MCF 10A (cell line): ENCODE measurements at regions not wholly inside any gene's neighbourhood (a gene's known extent, or its start where the extent isn't known, plus 50 kb on each side); places are given as distances from the start of the nearest gene placed in this dataset.

Source experiments
- BruUV-seq: library from RNA; stranded (reverse); fragments of 400-500 nt; replicated peaks from 2 replicates; lab custom pipeline; 2021; lab: Mats Ljungman, UMichigan
- CTCF ChIA-PET: fragments of 300-600 bp; sonication (Branson Sonifier 250); formaldehyde crosslinking; extraction: SDS; loops from one replicate; lab custom pipeline; 2021; ENCODE audit warnings: antibody characterized with exemption, inconsistent platforms; lab: Yijun Ruan, JAX
- POLR2A ChIA-PET: fragments of 300-600, 350-650 bp; sonication (Branson Sonifier 250); formaldehyde crosslinking; extraction: SDS; loops from one replicate; lab custom pipeline; 2020; ENCODE audit warnings: antibody characterized with exemption, inconsistent platforms; lab: Yijun Ruan, JAX
- DNase-seq: peaks from one replicate; pipeline ENCODE4 v3.0.0-alpha.2; 2018; ENCODE audit not compliant: unreplicated experiment
- H3K27ac Mint-ChIP-seq: one replicate; pipeline ENCODE4 v1.8.0; 2022; ENCODE audit warnings: mild to moderate bottlenecking, low read depth, mixed read lengths; ENCODE audit not compliant: unreplicated experiment
- H3K27me3 Mint-ChIP-seq: one replicate; pipeline ENCODE4 v1.8.0; 2022; ENCODE audit warnings: mixed read lengths; ENCODE audit not compliant: insufficient read depth, unreplicated experiment
- H3K36me3 Mint-ChIP-seq: one replicate; pipeline ENCODE4 v1.8.0; 2022; ENCODE audit warnings: mild to moderate bottlenecking, moderate library complexity, mixed read lengths; ENCODE audit not compliant: insufficient read depth, unreplicated experiment
- H3K4me1 Mint-ChIP-seq: one replicate; pipeline ENCODE4 v1.8.0; 2022; ENCODE audit warnings: mixed read lengths; ENCODE audit not compliant: insufficient read depth, unreplicated experiment
- H3K4me3 Mint-ChIP-seq: one replicate; pipeline ENCODE4 v1.8.0; 2022; ENCODE audit warnings: mild to moderate bottlenecking, moderate library complexity, mixed read lengths; ENCODE audit not compliant: unreplicated experiment
- H3K9me3 Mint-ChIP-seq: one replicate; pipeline ENCODE4 v1.8.0; 2022; ENCODE audit warnings: mixed read lengths; ENCODE audit not compliant: unreplicated experiment
- intact Hi-C: fragments of 100-400 bp; cut with micrococcal nuclease; formaldehyde crosslinking; loops from 2 replicates; pipeline ENCODE4 v1.14.1; 2022
- TF ChIP-seq, protein P1 (sequence below): fragments of 200-600 bp; IDR thresholded peaks from one replicate; pipeline ENCODE4 v1.8.0; 2022; ENCODE audit warnings: antibody characterized with exemption, mild to moderate bottlenecking; ENCODE audit not compliant: unreplicated experiment

DNA sequence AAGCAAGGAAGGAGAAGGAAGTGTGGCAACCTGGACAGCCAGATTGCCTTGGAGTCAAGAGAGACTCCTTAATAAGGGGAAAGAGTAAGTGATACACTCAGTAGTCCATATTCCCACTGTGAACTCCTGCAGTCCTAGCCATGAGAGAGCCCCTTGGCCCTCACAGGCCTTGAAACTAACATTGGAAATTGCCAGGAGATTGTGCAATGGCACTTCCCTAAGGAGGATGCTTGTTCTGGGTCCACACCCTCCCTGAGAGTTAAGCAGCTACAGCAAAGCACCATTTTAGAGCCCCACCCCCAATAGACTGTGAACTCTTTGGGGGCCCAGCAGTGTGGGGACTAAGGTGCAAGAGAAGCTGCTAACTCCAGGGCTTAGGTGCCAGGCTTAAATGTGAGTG lies 367.7 kb upstream of the CAMK1G start:
- Mint-ChIP-seq H3K9me3 (no peaks in the 10 kb centered on the region), H3K4me1 (no peaks in the 10 kb centered on the region), H3K27ac (no peak overlapping the region), H3K4me3 (no peak overlapping the region), H3K27me3 (peaks cover 17% of the 10 kb centered on the region), H3K36me3 (no peaks in the 10 kb centered on the region)
- no peak for DNase-seq
- TF ChIP-seq, protein P1, sequence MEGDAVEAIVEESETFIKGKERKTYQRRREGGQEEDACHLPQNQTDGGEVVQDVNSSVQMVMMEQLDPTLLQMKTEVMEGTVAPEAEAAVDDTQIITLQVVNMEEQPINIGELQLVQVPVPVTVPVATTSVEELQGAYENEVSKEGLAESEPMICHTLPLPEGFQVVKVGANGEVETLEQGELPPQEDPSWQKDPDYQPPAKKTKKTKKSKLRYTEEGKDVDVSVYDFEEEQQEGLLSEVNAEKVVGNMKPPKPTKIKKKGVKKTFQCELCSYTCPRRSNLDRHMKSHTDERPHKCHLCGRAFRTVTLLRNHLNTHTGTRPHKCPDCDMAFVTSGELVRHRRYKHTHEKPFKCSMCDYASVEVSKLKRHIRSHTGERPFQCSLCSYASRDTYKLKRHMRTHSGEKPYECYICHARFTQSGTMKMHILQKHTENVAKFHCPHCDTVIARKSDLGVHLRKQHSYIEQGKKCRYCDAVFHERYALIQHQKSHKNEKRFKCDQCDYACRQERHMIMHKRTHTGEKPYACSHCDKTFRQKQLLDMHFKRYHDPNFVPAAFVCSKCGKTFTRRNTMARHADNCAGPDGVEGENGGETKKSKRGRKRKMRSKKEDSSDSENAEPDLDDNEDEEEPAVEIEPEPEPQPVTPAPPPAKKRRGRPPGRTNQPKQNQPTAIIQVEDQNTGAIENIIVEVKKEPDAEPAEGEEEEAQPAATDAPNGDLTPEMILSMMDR: no peak
- intact Hi-C loops: no loop called here
- BruUV-seq: no TSS peak
- ChIA-PET POLR2A (no interaction called here), CTCF (interaction anchor here (0.9 to 4.2 kb wide), 4 partner anchors 8 to 138 kb away, joined by 3 to 37 read pairs (median 13); no protein-coding TSS in a partner anchor)

DNA sequence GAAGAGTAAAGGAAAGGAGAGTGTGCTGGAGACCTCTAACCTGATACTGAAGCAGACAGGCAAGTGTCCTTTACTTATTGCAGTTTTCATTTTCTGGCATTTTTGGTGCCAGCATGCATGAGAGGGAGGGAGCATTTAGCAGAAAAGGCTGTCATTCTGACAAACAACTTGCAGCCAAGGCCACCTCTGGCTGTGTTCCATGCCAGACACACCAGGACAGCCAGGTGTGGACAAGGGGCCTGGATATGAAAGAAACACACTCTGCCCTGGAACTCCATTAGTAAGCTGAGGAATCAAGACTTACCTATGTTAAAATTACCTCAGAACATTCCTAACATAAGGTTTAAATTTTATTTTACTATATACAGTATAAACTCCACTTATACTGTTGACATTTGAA lies 365.4 kb upstream of the CAMK1G start:
- DNase-seq: no peak
- Mint-ChIP-seq H3K36me3 (no peaks in the 10 kb centered on the region), H3K4me3 (no peak overlapping the region), H3K9me3 (no peaks in the 10 kb centered on the region), H3K27me3 (peaks cover 7% of the 10 kb centered on the region), H3K27ac (no peak overlapping the region), H3K4me1 (no peaks in the 10 kb centered on the region)
- intact Hi-C loops: no loop called here
- CTCF ChIA-PET: interaction anchor here (0.6 to 4.2 kb wide), 4 partner anchors 10 to 222 kb away, joined by 3 to 37 read pairs (median 14); no protein-coding TSS in a partner anchor
- BruUV-seq: no TSS peak
- TF ChIP-seq, protein P1: no peak
- POLR2A ChIA-PET: no interaction called here

DNA sequence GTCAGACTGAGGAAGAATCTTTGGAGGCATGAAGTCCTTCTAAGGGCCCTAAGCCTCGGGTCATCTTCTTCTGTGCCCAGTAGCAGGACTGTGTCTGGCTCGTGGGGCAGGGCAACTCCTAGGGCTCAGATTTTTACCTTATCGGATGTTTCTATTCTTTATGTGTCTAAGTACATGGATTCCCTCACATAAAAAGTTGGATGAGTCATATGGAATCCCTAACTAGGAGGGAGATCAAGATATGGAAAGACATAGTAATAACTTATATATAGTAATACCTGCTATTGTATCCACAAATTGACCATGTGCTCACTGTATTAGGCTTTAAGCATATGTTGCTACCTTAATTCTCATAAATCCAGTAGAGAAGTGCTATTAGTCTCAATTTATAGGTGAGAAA lies 364.5 kb upstream of the CAMK1G start:
- DNase-seq: no peak
- Mint-ChIP-seq H3K4me1 (no peaks in the 10 kb centered on the region), H3K9me3 (no peaks in the 10 kb centered on the region), H3K27me3 (no peaks in the 10 kb centered on the region), H3K27ac (no peak overlapping the region), H3K4me3 (no peak overlapping the region), H3K36me3 (no peaks in the 10 kb centered on the region)
- intact Hi-C loops: no loop called here
- BruUV-seq: no TSS peak
- ChIA-PET POLR2A (no interaction called here), CTCF (interaction anchor here (2.0 kb wide), 1 partner anchor 11 kb away, joined by 11 read pairs; no protein-coding TSS in a partner anchor)
- TF ChIP-seq, protein P1: no peak

DNA sequence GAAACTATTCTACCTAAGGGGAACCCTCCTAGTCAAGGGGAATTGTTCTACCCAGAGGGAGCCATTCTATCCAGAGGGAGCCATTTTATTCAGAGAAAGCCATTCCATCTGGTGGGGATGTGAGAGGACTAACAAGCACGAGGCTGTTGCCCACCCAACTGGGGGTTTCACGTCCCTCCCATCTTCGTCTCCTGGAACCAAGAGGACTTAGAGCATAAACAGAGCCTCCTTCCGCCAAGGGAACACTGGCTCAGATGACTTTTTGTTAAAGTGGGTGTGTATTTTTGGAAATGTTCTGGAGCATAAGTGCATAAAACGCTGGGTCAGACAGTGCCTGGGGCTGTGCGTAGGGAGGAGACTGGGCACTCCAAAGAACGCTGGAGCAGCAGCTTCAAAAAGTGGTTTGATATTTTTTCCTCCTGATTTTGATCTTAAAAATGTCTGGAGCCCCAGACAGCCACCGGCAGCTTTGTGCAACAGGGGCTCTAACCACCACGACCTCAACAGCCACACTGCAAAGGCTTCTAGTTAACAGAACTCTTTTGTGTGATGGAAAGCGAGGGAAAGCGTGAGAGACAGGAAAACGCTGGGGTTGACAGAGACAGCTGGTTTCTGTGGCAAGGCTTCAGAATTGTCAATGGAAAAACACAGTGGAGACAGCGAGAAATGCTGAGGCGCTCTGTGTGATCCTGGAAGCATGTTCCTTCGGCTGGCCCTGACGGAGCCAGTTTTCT lies 363.6 kb upstream of the CAMK1G start:
- CTCF ChIA-PET: interaction anchor here (0.5 to 2.0 kb wide), 5 partner anchors 8 to 567 kb away, joined by 3 to 11 read pairs (median 3); no protein-coding TSS in a partner anchor
- intact Hi-C loops: no loop called here
- DNase-seq: no peak
- peaks cover 3% of the 10 kb centered on the region for H3K9me3 Mint-ChIP-seq
- H3K27ac Mint-ChIP-seq: no peak overlapping the region
- no TSS peak for BruUV-seq
- no peaks in the 10 kb centered on the region for H3K36me3 Mint-ChIP-seq
- POLR2A ChIA-PET: no interaction called here
- H3K4me1 Mint-ChIP-seq: no peaks in the 10 kb centered on the region
- H3K27me3 Mint-ChIP-seq: no peaks in the 10 kb centered on the region
- TF ChIP-seq, protein P1: no peak
- no peak overlapping the region for H3K4me3 Mint-ChIP-seq
